HG02623 (cell line): ENCODE measurements at regions not wholly inside any gene's neighbourhood (a gene's known extent, or its start where the extent isn't known, plus 50 kb on each side); places are given as distances from the start of the nearest gene placed in this dataset.

Source experiments
- ATAC-seq: cut with Tn5 transposase; IDR thresholded peaks from one replicate; pipeline ENCODE4 v1.9.1; 2021; ENCODE audit warnings: moderate library complexity; ENCODE audit not compliant: unreplicated experiment

GRCh38 chr3:72411843-72412242 lies 436.4 kb downstream of the SHQ1 start:
- ATAC-seq = no peak

- ATAC-seq = no peak
Measured at GRCh38 chr3:72411126-72411525, 437.1 kb downstream of the SHQ1 start.

- ATAC-seq = no peak
Measured at GRCh38 chr3:72408983-72409779, 439.1 kb downstream of the SHQ1 start.

- no peak for ATAC-seq
Measured at GRCh38 chr3:72407766-72408165, 440.5 kb downstream of the SHQ1 start.

- no peak for ATAC-seq
Measured at GRCh38 chr3:72405943-72406566, 442.2 kb downstream of the SHQ1 start.

GRCh38 chr3:72401005-72401545 lies 447.2 kb downstream of the SHQ1 start:
- no peak for ATAC-seq

- ATAC-seq = no peak
Measured at GRCh38 chr3:72398781-72399180, 449.5 kb downstream of the SHQ1 start.

- ATAC-seq = no peak
Measured at GRCh38 chr3:72397586-72397985, 450.7 kb downstream of the SHQ1 start.

- ATAC-seq = no peak
Measured at GRCh38 chr3:72396899-72397298, 451.3 kb downstream of the SHQ1 start.

GRCh38 chr3:72395776-72396311 lies 452.4 kb downstream of the SHQ1 start:
- no peak for ATAC-seq

GRCh38 chr3:72393455-72393854 lies 454.8 kb downstream of the SHQ1 start:
- no peak for ATAC-seq

GRCh38 chr3:72391659-72392058 lies 456.6 kb downstream of the SHQ1 start:
- ATAC-seq = no peak

GRCh38 chr3:72390841-72391240 lies 457.4 kb downstream of the SHQ1 start:
- no peak for ATAC-seq

- no peak for ATAC-seq
Measured at GRCh38 chr3:72388644-72389043, 459.6 kb downstream of the SHQ1 start.

GRCh38 chr3:72388117-72388516 lies 460.1 kb downstream of the SHQ1 start:
- ATAC-seq = no peak

GRCh38 chr3:72386327-72387000 lies 461.8 kb downstream of the SHQ1 start:
- no peak for ATAC-seq

- ATAC-seq = no peak
Measured at GRCh38 chr3:72385167-72385566, 463.1 kb downstream of the SHQ1 start.

GRCh38 chr3:72384602-72385001 lies 463.6 kb downstream of the SHQ1 start:
- no peak for ATAC-seq

GRCh38 chr3:72383883-72384282 lies 464.4 kb downstream of the SHQ1 start:
- no peak for ATAC-seq

GRCh38 chr3:72383230-72383629 lies 465.0 kb downstream of the SHQ1 start:
- no peak for ATAC-seq

- ATAC-seq = no peak
Measured at GRCh38 chr3:72382460-72382859, 465.8 kb downstream of the SHQ1 start.
